Panc1 (cell line): ENCODE measurements at regions not wholly inside any gene's neighbourhood (a gene's known extent, or its start where the extent isn't known, plus 50 kb on each side); places are given as distances from the start of the nearest gene placed in this dataset.

Source experiments
- ATAC-seq: fragments of 200-7000 bp; cut with Tn5 transposase; 2 replicates; pipeline ENCODE4 v1.9.1; 2020; ENCODE audit warnings: mild to moderate bottlenecking, moderate library complexity
- BruUV-seq: library from RNA; stranded (reverse); fragments of 400-500 nt; replicated peaks from 2 replicates; lab custom pipeline; 2021; lab: Mats Ljungman, UMichigan
- CTCF ChIA-PET: fragments of 300-600 bp; sonication (Branson Sonifier 250); formaldehyde crosslinking; loops from one replicate; lab custom pipeline; 2022; ENCODE audit warnings: antibody characterized with exemption; lab: Charles Lee
- POLR2A ChIA-PET: fragments of 300-600 bp; sonication (Branson Sonifier 250); formaldehyde crosslinking; loops from one replicate; lab custom pipeline; 2022; ENCODE audit warnings: antibody characterized with exemption; lab: Charles Lee
- DNase-seq: peaks from one replicate; pipeline ENCODE4 v3.0.0-alpha.2; 2010; ENCODE audit warnings: low read depth, low spot score
- H3K27ac ChIP-seq: 2 replicates; pipeline ENCODE4 v1.5.1; 2011; ENCODE audit warnings: mild to moderate bottlenecking, low read length, inconsistent platforms
- H3K27me3 ChIP-seq: fragments of 200-500 bp; sonication (Bioruptor generic); 2 replicates; pipeline ENCODE4 v1.6.0; 2014; ENCODE audit warnings: low read length, inconsistent platforms; ENCODE audit not compliant: control insufficient read depth, insufficient read depth
- H3K36me3 ChIP-seq: fragments of 200-500 bp; sonication (Bioruptor generic); 2 replicates; pipeline ENCODE4 v1.5.1; 2014; ENCODE audit warnings: inconsistent platforms, mild to moderate bottlenecking, low read length, moderate library complexity; ENCODE audit not compliant: control insufficient read depth, insufficient read depth
- H3K4me1 ChIP-seq: 2 replicates; pipeline ENCODE4 v1.5.1; 2011; ENCODE audit warnings: inconsistent platforms, mild to moderate bottlenecking, low read length, moderate library complexity; ENCODE audit not compliant: control insufficient read depth, insufficient read depth
- H3K4me3 ChIP-seq, 2 experiments: 2 replicates each; pipeline ENCODE4 v1.5.1; 2011 to 2012; ENCODE audit warnings: low read depth in 2 of 2, low read length in 2 of 2, mild to moderate bottlenecking in 2 of 2, inconsistent platforms in 1 of 2, moderate library complexity in 1 of 2
- H3K9me3 ChIP-seq: fragments of 200-500 bp; sonication (Bioruptor generic); 2 replicates; pipeline ENCODE4 v1.5.1; 2014; ENCODE audit warnings: low read depth, mild to moderate bottlenecking, inconsistent platforms, low read length, moderate library complexity; ENCODE audit not compliant: control insufficient read depth, insufficient read depth
- CTCF ChIP-seq: fragments of 450-650 bp; IDR thresholded peaks from 2 replicates; pipeline ENCODE4 v1.5.1; 2017; ENCODE audit warnings: mild to moderate bottlenecking
- POLR2AphosphoS5 ChIP-seq: IDR thresholded peaks from 2 replicates; pipeline ENCODE4 v1.6.1; 2012; ENCODE audit warnings: mild to moderate bottlenecking, low read depth, low read length, moderate library complexity
- REST ChIP-seq, 2 experiments: IDR thresholded peaks; 2 replicates each; pipeline ENCODE4 v1.6.1; 2011 to 2012; ENCODE audit warnings: low read depth in 2 of 2, control low read depth in 1 of 2, low read length in 1 of 2, mild to moderate bottlenecking in 1 of 2, moderate library complexity in 1 of 2; ENCODE audit not compliant: insufficient read depth in 1 of 2
- SIN3A ChIP-seq: IDR thresholded peaks from 2 replicates; pipeline ENCODE4 v1.6.1; 2012; ENCODE audit warnings: low read depth, mild to moderate bottlenecking, low read length, moderate library complexity, borderline replicate concordance; ENCODE audit not compliant: insufficient read depth
- TCF7L2 ChIP-seq: IDR thresholded peaks from 2 replicates; pipeline ENCODE4 v1.6.1; 2011; ENCODE audit warnings: mild to moderate bottlenecking, low read depth, low read length, inconsistent platforms
- in situ Hi-C: cut with HindIII; loops from 2 replicates; pipeline ENCODE4 v1.10.0; 2016; ENCODE audit warnings: low sequenced_read_pairs, low pct_unique_long_range_greater_than_20kb
- intact Hi-C: fragments of 100-400 bp; cut with micrococcal nuclease; formaldehyde crosslinking; loops from one replicate; pipeline ENCODE4 v1.10.0; 2022; ENCODE audit not compliant: unreplicated experiment

- Histone ChIP-seq H3K4me1 (no peaks in the 10 kb centered on the region), H3K4me3 (no peak overlapping the region), H3K27me3 (peaks cover 29% of the 10 kb centered on the region), H3K9me3 (no peaks in the 10 kb centered on the region), H3K36me3 (no peaks in the 10 kb centered on the region), H3K27ac (no peak overlapping the region)
- ChIA-PET CTCF (interaction anchor here (0.7 kb wide), 1 partner anchor 11 kb away, joined by 3 read pairs; no protein-coding TSS in a partner anchor), POLR2A (no interaction called here)
- intact Hi-C loops (no loop called here), in situ Hi-C loops (no loop called here)
- TF ChIP-seq POLR2AphosphoS5, result no peak
- no peak for TF ChIP-seq TCF7L2
- TF ChIP-seq REST (IDR thresholded peaks at IDR 0.05; ENCODE audit: insufficient read depth in 1 of 2, low read depth in 2 of 2, low read length in 1 of 2), result no peak
- TF ChIP-seq CTCF, result no peak
- BruUV-seq, result no TSS peak
- ATAC-seq (no peak), DNase-seq (no peak)
Measured at GRCh38 chr6:111996144-111996865, 57.6 kb upstream of the CCN6 start.

GRCh38 chr6:111997078-111997852 lies 56.6 kb upstream of the CCN6 start:
- Histone ChIP-seq H3K4me1 (no peaks in the 10 kb centered on the region), H3K27me3 (peaks cover 24% of the 10 kb centered on the region), H3K4me3 (no peak overlapping the region), H3K27ac (no peak overlapping the region), H3K9me3 (no peaks in the 10 kb centered on the region), H3K36me3 (no peaks in the 10 kb centered on the region)
- BruUV-seq, result no TSS peak
- CTCF ChIA-PET, result interaction anchor here (1.0 kb wide), 1 partner anchor 10 kb away, joined by 5 read pairs; no protein-coding TSS in a partner anchor
- in situ Hi-C loops (no loop called here), intact Hi-C loops (loop anchor here (1.0 kb wide), 1 partner anchor 287 kb away; no protein-coding TSS in a partner anchor)
- POLR2A ChIA-PET, result no interaction called here
- ATAC-seq, result peak; percentile 95
- peak; percentile 67 for DNase-seq
- no peak for TF ChIP-seq REST (IDR thresholded peaks at IDR 0.05; ENCODE audit: insufficient read depth in 1 of 2, low read depth in 2 of 2, low read length in 1 of 2)
- TF ChIP-seq SIN3A, result no peak
- TF ChIP-seq CTCF, result peak; percentile 98
- TF ChIP-seq POLR2AphosphoS5, result no peak
- TF ChIP-seq TCF7L2, result no peak
